ENCODE measurements at regions not wholly inside any gene's neighbourhood (a gene's known extent, or its start where the extent isn't known, plus 50 kb on each side); places are given as distances from the start of the nearest gene placed in this dataset.
"Not testable (repeated sequence)": the region's sequence is repeated elsewhere in the genome, so short reads cannot be mapped to it uniquely, and the experiment has no call there.

GRCh38 chr1:198845851-198846250, 207.0 kb downstream of the PTPRC start:
- Mint-ChIP-seq H3K36me3 (ENCODE audit: low read depth) (peaks cover 4% of the 10 kb centered on the region), H3K27me3 (ENCODE audit: low read depth) (no peaks in the 10 kb centered on the region), H3K27ac (no peak overlapping the region), H3K9me3 (no peaks in the 10 kb centered on the region), H3K4me3 (no peak overlapping the region), H3K4me1 (ENCODE audit: low read depth) (no peaks in the 10 kb centered on the region)
- no peak for DNase-seq
- CTCF ChIA-PET: no interaction called here
- intact Hi-C loops (cut with micrococcal nuclease): no loop called here

DNA sequence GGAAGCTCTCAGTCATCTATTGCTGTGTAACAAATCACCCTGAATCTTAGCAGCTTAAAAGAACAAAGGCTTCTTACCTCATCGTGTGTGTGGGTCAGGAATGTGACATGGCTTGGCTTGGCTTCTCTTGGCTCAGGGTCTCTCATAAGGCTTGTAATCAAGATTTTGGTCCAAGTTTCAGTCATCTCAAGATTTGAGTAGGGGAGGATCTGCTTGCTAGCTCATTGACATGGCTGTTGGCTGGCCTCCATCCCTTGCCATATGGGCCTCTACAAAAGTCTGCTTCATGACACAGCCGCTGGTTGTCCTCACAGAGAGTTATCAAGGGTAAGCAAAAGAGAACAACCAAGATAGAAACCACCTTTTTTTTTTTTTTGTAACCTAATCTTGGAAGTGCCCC, 207.7 kb downstream of the PTPRC start:
- CTCF ChIA-PET: no interaction called here
- Mint-ChIP-seq H3K4me1 (ENCODE audit: low read depth) (no peaks in the 10 kb centered on the region), H3K9me3 (no peaks in the 10 kb centered on the region), H3K36me3 (ENCODE audit: low read depth) (peaks cover 4% of the 10 kb centered on the region), H3K27ac (no peak overlapping the region), H3K4me3 (no peak overlapping the region), H3K27me3 (ENCODE audit: low read depth) (no peaks in the 10 kb centered on the region)
- intact Hi-C loops (cut with micrococcal nuclease): no loop called here
- no peak for DNase-seq

DNA sequence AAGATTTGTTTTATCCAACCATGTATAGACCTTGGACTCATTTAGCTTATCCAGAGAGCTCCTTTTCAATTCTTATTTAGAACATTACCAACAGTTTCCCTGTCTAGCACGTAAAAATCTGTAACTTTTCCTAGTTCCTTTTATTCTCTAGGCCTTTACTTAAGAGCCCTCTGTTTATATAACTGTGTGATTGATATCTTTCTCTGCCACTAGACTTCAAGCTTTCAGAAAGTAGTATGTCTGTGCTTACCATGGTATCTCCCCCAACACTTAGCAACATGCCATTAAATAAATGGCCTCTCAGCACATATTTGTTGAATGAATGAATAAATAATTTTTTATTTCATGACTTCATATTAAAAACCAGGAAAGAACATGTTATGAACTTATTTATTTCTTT, 209.4 kb downstream of the PTPRC start:
- Mint-ChIP-seq H3K9me3 (no peaks in the 10 kb centered on the region), H3K27me3 (ENCODE audit: low read depth) (no peaks in the 10 kb centered on the region), H3K27ac (no peak overlapping the region), H3K4me3 (no peak overlapping the region), H3K4me1 (ENCODE audit: low read depth) (no peaks in the 10 kb centered on the region), H3K36me3 (ENCODE audit: low read depth) (peaks cover 4% of the 10 kb centered on the region)
- no peak for DNase-seq
- intact Hi-C loops (cut with micrococcal nuclease): no loop called here
- CTCF ChIA-PET: no interaction called here

DNA sequence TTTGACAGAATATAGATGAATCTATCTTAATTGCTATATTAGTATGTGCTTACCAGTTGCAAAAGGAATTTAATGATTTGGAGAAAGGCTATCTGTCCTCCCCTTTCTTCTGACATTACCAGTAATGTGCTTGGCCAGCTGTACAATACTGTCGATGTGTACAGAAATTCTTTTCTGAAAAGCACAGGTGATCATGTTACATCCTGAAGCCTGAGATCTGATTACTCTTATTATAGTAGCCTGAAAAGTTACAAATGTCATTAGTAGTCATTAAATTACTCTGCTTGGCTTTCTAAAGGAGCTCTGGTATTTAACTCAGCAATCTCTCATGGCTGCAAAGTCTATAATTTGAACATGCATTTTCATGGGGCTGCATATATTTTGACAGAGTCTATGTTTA, 209.8 kb downstream of the PTPRC start:
- no peaks in the 10 kb centered on the region for H3K27me3 Mint-ChIP-seq (ENCODE audit: low read depth)
- no peak for DNase-seq
- H3K4me1 Mint-ChIP-seq (ENCODE audit: low read depth): no peaks in the 10 kb centered on the region
- H3K9me3 Mint-ChIP-seq: no peaks in the 10 kb centered on the region
- no peak overlapping the region for H3K4me3 Mint-ChIP-seq
- H3K27ac Mint-ChIP-seq: no peak overlapping the region
- CTCF ChIA-PET: no interaction called here
- H3K36me3 Mint-ChIP-seq (ENCODE audit: low read depth): peaks cover 4% of the 10 kb centered on the region
- intact Hi-C loops (cut with micrococcal nuclease): no loop called here

- no peak overlapping the region for H3K27ac Mint-ChIP-seq
- H3K4me3 Mint-ChIP-seq: no peak overlapping the region
- peaks cover 4% of the 10 kb centered on the region for H3K36me3 Mint-ChIP-seq (ENCODE audit: low read depth)
- H3K4me1 Mint-ChIP-seq (ENCODE audit: low read depth): no peaks in the 10 kb centered on the region
- intact Hi-C loops (cut with micrococcal nuclease): no loop called here
- CTCF ChIA-PET: no interaction called here
- no peak for DNase-seq
- no peaks in the 10 kb centered on the region for H3K9me3 Mint-ChIP-seq
- no peaks in the 10 kb centered on the region for H3K27me3 Mint-ChIP-seq (ENCODE audit: low read depth)
These were observed 210.3 kb downstream of the PTPRC start for GRCh38 chr1:198849093-198849492.

DNA sequence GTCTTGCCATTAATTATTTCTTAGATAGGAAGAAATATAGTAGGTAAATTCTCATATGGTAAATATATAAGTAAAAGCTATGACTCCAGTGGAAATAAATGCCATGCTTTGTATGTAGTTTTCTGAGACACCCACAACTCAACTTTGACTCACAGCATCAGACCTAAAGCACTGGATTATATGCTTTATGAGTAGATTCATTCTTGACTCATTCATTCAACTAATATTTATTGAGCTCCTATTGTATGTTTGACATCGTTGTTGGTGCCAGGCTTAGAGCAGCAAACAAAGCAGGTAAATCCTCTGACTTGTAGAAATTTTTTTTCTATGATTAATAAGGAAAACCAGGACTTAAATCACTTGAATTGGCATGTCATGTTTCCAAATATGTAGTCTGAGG, 211.4 kb downstream of the PTPRC start:
- intact Hi-C loops (cut with micrococcal nuclease): no loop called here
- CTCF ChIA-PET: interaction anchor here (0.8 kb wide), 1 partner anchor 457 kb away, joined by 3 read pairs; no protein-coding TSS in a partner anchor
- Mint-ChIP-seq H3K27ac (no peak overlapping the region), H3K4me3 (no peak overlapping the region), H3K27me3 (ENCODE audit: low read depth) (no peaks in the 10 kb centered on the region), H3K9me3 (no peaks in the 10 kb centered on the region), H3K36me3 (ENCODE audit: low read depth) (peaks cover 7% of the 10 kb centered on the region), H3K4me1 (ENCODE audit: low read depth) (no peaks in the 10 kb centered on the region)
- no peak for DNase-seq

GRCh38 chr1:198850966-198851365, 212.1 kb downstream of the PTPRC start:
- H3K9me3 Mint-ChIP-seq; DNase-seq; H3K27me3 Mint-ChIP-seq (ENCODE audit: low read depth); H3K36me3 Mint-ChIP-seq (ENCODE audit: low read depth); CTCF ChIA-PET; H3K4me1 Mint-ChIP-seq (ENCODE audit: low read depth); H3K27ac Mint-ChIP-seq; intact Hi-C loops (cut with micrococcal nuclease); H3K4me3 Mint-ChIP-seq: not testable (repeated sequence)

DNA sequence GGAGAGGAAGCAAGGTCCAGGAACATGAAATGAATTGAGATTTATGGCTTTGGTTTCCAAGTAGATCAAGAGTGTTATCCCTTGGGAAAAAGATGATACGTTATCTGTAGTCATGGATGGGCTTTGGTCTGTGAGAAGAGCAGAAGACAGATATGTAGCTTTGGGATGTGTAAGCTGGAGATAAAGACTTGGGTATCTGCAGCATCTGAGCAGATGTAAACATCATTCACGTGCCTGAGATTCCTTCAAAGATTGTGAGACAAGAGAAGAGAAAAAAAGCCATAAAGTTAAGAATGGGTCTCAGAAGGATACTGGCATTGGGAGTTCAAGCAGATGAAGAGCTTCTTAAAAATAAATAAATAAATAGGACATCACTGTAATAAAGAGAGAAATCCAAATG, 217.8 kb downstream of the PTPRC start:
- Mint-ChIP-seq H3K4me1 (ENCODE audit: low read depth) (no peaks in the 10 kb centered on the region), H3K27me3 (ENCODE audit: low read depth) (no peaks in the 10 kb centered on the region), H3K4me3 (no peak overlapping the region), H3K27ac (no peak overlapping the region), H3K36me3 (ENCODE audit: low read depth) (peaks cover 13% of the 10 kb centered on the region), H3K9me3 (no peaks in the 10 kb centered on the region)
- DNase-seq: no peak
- CTCF ChIA-PET: no interaction called here
- intact Hi-C loops (cut with micrococcal nuclease): no loop called here

GRCh38 chr1:198858033-198858432, 219.2 kb downstream of the PTPRC start:
- DNase-seq: no peak
- Mint-ChIP-seq H3K9me3 (no peaks in the 10 kb centered on the region), H3K27me3 (ENCODE audit: low read depth) (no peaks in the 10 kb centered on the region), H3K27ac (no peak overlapping the region), H3K4me3 (no peak overlapping the region), H3K4me1 (ENCODE audit: low read depth) (no peaks in the 10 kb centered on the region), H3K36me3 (ENCODE audit: low read depth) (peaks cover 13% of the 10 kb centered on the region)
- CTCF ChIA-PET: no interaction called here
- intact Hi-C loops (cut with micrococcal nuclease): no loop called here

DNA sequence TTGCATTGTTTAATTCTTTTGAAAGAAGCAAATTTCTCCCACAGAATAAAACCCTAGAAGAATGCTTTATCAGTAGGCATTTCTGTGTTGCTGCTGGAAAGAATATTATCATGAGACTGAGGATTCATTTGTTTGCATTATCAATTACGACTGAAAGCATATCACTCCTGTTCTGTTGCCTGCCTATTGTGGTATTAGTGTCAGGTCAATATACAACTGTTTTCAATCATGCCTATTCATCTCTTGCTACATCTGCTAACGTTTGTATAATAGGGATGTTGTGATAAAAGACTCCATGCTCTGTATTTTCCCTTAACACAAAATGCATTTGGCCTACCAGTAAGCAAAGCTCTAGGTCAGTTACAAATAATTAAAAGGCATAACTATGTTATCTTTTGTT, 221.5 kb downstream of the PTPRC start:
- CTCF ChIA-PET: no interaction called here
- H3K4me3 Mint-ChIP-seq: no peak overlapping the region
- no peak for DNase-seq
- H3K27ac Mint-ChIP-seq: no peak overlapping the region
- H3K36me3 Mint-ChIP-seq (ENCODE audit: low read depth): peaks cover 10% of the 10 kb centered on the region
- no peaks in the 10 kb centered on the region for H3K9me3 Mint-ChIP-seq
- H3K27me3 Mint-ChIP-seq (ENCODE audit: low read depth): no peaks in the 10 kb centered on the region
- H3K4me1 Mint-ChIP-seq (ENCODE audit: low read depth): no peaks in the 10 kb centered on the region
- intact Hi-C loops (cut with micrococcal nuclease): no loop called here

GRCh38 chr1:198861636-198862035, 222.8 kb downstream of the PTPRC start:
- no peak overlapping the region for H3K4me3 Mint-ChIP-seq
- no peaks in the 10 kb centered on the region for H3K9me3 Mint-ChIP-seq
- no peaks in the 10 kb centered on the region for H3K4me1 Mint-ChIP-seq (ENCODE audit: low read depth)
- CTCF ChIA-PET: no interaction called here
- intact Hi-C loops (cut with micrococcal nuclease): no loop called here
- DNase-seq: no peak
- no peak overlapping the region for H3K27ac Mint-ChIP-seq
- H3K27me3 Mint-ChIP-seq (ENCODE audit: low read depth): no peaks in the 10 kb centered on the region
- H3K36me3 Mint-ChIP-seq (ENCODE audit: low read depth): peaks cover 7% of the 10 kb centered on the region

- intact Hi-C loops (cut with micrococcal nuclease): no loop called here
- no peaks in the 10 kb centered on the region for H3K9me3 Mint-ChIP-seq
- H3K36me3 Mint-ChIP-seq (ENCODE audit: low read depth): no peaks in the 10 kb centered on the region
- DNase-seq: no peak
- no peaks in the 10 kb centered on the region for H3K27me3 Mint-ChIP-seq (ENCODE audit: low read depth)
- H3K4me1 Mint-ChIP-seq (ENCODE audit: low read depth): no peaks in the 10 kb centered on the region
- CTCF ChIA-PET: interaction anchor here (1.5 kb wide), 1 partner anchor 64 kb away, joined by 3 read pairs; no protein-coding TSS in a partner anchor
- no peak overlapping the region for H3K4me3 Mint-ChIP-seq
- H3K27ac Mint-ChIP-seq: no peak overlapping the region
These were observed 225.9 kb downstream of the PTPRC start for GRCh38 chr1:198864695-198865094.

GRCh38 chr1:198865319-198865718, 226.5 kb downstream of the PTPRC start:
- Mint-ChIP-seq H3K4me3 (no peak overlapping the region), H3K27ac (no peak overlapping the region), H3K9me3 (no peaks in the 10 kb centered on the region), H3K36me3 (ENCODE audit: low read depth) (no peaks in the 10 kb centered on the region), H3K4me1 (ENCODE audit: low read depth) (no peaks in the 10 kb centered on the region), H3K27me3 (ENCODE audit: low read depth) (no peaks in the 10 kb centered on the region)
- CTCF ChIA-PET: interaction anchor here (0.6 kb wide), 1 partner anchor 586 kb away, joined by 3 read pairs; no protein-coding TSS in a partner anchor
- intact Hi-C loops (cut with micrococcal nuclease): no loop called here
- DNase-seq: no peak

GRCh38 chr1:198867182-198867581, 228.3 kb downstream of the PTPRC start:
- DNase-seq: no peak
- CTCF ChIA-PET: interaction anchor here (1.0 kb wide), 1 partner anchor 246 kb away, joined by 5 read pairs; no protein-coding TSS in a partner anchor
- H3K4me3 Mint-ChIP-seq: no peak overlapping the region
- no peaks in the 10 kb centered on the region for H3K27me3 Mint-ChIP-seq (ENCODE audit: low read depth)
- H3K9me3 Mint-ChIP-seq: no peaks in the 10 kb centered on the region
- no peaks in the 10 kb centered on the region for H3K36me3 Mint-ChIP-seq (ENCODE audit: low read depth)
- no peaks in the 10 kb centered on the region for H3K4me1 Mint-ChIP-seq (ENCODE audit: low read depth)
- intact Hi-C loops (cut with micrococcal nuclease): no loop called here
- no peak overlapping the region for H3K27ac Mint-ChIP-seq
